Right ventricle myocardium superior (tissue), 1 donor: ENCODE measurements at regions not wholly inside any gene's neighbourhood (a gene's known extent, or its start where the extent isn't known, plus 50 kb on each side); places are given as distances from the start of the nearest gene placed in this dataset.
"Not testable (repeated sequence)": the region's sequence is repeated elsewhere in the genome, so short reads cannot be mapped to it uniquely, and the experiment has no call there.

Experiments used
- ATAC-seq: fragments of 200-7000 bp; cut with Tn5 transposase; one replicate; pipeline ENCODE4 v1.9.1; 2020; ENCODE audit warnings: mild to moderate bottlenecking; ENCODE audit not compliant: poor library complexity
- DNase-seq: peaks from one replicate; pipeline ENCODE4 v3.0.0-alpha.2; 2020
- intact Hi-C: fragments of 100-400 bp; cut with DNase I; formaldehyde crosslinking; loops from one replicate; pipeline ENCODE4 v1.11.2; 2022
- donor health status: DM: no; HTN: yes; CAD: no; lungs with severe emphysema.

- intact Hi-C loops, DNase-seq, ATAC-seq: not testable (repeated sequence)
These were observed 246.7 kb upstream of the TP53TG3C start for GRCh38 chr16:32947336-32947735.

- intact Hi-C loops, ATAC-seq, DNase-seq: not testable (repeated sequence)
These were observed 247.9 kb upstream of the TP53TG3C start for GRCh38 chr16:32946041-32946560.

DNA sequence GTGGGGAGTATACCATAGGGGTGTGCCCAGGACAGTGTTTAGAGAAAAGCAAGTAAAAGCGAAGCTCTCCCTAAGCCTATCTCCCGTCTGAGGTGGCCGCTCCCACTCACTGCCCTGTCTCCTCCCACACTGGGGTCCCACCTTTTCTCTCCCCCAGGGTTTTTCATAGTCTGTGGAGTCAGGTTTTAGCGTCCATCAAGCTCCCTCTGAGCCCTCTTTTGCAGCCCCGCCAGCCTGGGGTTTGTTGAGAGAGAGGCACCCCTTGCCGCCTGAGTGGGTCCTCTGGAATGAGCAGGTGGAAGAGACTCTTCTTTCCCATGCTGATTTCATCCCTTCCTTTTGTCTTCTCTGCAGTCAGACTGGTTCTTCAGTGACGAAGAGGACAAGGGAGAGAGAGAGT, 248.7 kb upstream of the TP53TG3C start:
- ATAC-seq, DNase-seq, intact Hi-C loops: not testable (repeated sequence)

- not testable (repeated sequence) for DNase-seq, ATAC-seq
These were observed 254.2 kb upstream of the TP53TG3C start for GRCh38 chr16:32939845-32940244.

GRCh38 chr16:32937929-32938328, 256.1 kb upstream of the TP53TG3C start:
- intact Hi-C loops, DNase-seq, ATAC-seq: not testable (repeated sequence)

More at GRCh38 chr16:32939845-32940244, 254.2 kb upstream of the TP53TG3C start:
- intact Hi-C loops, result not testable (repeated sequence)

- ATAC-seq, result peak; percentile 81
- DNase-seq, intact Hi-C loops: not testable (repeated sequence)
These were observed 256.5 kb upstream of the TP53TG3 start for GRCh38 chr16:32932240-32933040.

GRCh38 chr16:32925192-32925591, 249.2 kb upstream of the TP53TG3 start:
- intact Hi-C loops, DNase-seq, ATAC-seq: not testable (repeated sequence)

- DNase-seq, result peak; percentile 41
- intact Hi-C loops, ATAC-seq: not testable (repeated sequence)
These were observed 246.6 kb upstream of the TP53TG3 start for GRCh38 chr16:32922578-32922977.

DNA sequence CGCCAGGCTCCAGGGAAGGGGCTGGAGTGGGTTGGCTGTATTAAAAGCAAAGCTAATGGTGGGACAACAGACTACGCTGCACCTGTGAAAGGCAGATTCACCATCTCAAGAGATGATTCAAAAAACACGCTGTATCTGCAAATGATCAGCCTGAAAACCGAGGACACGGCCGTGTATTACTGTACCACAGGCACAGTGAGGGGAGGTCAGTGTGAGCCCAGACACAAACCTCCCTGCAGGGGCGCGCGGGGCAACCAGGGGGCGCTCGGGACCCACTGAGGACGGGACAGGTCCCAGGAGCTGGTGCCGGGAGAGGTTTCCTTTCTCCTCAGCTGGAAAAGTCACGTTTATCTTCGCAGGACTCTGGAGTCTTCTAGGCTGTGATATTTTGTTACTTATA, 239.4 kb upstream of the TP53TG3 start:
- ATAC-seq, DNase-seq, intact Hi-C loops: not testable (repeated sequence)

- intact Hi-C loops, DNase-seq, ATAC-seq: not testable (repeated sequence)
These were observed 221.8 kb upstream of the TP53TG3 start for GRCh38 chr16:32897782-32898181.

- intact Hi-C loops, DNase-seq, ATAC-seq: not testable (repeated sequence)
These were observed 209.4 kb upstream of the TP53TG3 start for GRCh38 chr16:32885392-32885791.

DNA sequence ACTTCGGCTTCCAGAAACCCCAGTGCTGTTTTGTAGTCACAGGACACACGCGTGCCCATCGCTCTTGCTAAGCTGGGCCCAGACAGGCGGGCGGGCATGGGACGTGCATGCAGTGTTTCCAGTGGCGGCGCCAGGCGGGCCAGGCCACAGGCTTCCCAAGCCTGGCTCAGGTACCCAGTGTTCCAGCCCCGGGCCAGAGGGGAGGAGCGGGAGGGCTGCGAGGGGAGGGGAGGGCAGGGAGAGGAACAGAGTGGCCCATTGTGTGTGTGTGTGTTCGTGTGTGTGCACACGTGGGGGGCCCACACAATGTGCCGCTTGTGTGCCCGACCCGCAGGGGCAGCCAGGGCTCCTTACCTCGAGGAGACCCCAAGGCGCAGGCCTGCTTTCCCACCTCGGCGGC, 208.6 kb upstream of the TP53TG3 start:
- DNase-seq, intact Hi-C loops, ATAC-seq: not testable (repeated sequence)

DNA sequence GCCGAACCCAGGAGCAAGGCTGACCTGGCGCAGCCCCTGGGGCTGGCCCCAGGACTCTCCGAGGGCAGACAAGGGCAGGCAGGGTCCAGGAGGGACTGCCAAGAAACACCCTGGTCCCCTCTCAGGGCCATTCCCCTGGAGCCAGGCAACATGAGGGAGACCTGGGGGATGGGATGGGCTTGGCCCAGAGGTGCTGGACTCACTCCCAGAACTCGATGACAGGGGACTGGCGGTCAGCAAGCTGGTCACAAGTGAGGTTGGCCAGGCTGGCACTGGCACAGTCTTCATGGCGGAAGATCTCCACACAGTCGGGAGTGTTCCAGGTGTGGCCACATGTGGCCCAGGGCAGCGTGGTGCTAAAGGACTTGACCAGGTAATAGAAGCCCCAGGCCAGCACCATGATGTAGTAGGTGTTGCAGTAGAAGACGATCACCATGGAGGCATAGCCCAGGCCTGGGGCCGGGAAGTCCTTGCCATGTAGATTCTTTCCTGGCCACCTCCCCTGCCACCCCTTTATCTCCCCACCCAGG, 206.4 kb upstream of the TP53TG3 start:
- peak; percentile 95 for ATAC-seq
- DNase-seq, intact Hi-C loops: not testable (repeated sequence)

GRCh38 chr16:32881631-32882030, 205.7 kb upstream of the TP53TG3 start:
- ATAC-seq, result peak; percentile 30
- intact Hi-C loops, DNase-seq: not testable (repeated sequence)

DNA sequence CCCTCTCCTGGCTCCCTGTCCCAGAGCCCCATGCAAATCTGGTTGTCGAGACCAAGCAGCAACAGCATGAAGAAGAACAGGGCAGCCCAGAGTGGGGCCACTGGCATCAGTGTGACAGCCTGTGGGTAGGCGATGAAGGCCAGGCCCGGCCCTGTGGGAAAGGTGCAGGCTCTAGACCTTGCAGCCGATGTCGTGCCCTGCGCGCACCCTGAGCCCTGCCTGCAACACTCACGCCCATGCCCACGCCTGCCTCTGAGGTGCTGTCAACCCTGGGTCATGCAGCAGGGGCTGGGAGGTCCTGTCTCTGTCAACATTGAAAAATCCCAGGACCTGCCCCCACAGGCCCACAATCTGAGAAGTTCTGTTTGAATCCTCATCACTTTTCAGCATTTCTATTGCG, 204.0 kb upstream of the TP53TG3 start:
- intact Hi-C loops, DNase-seq, ATAC-seq: not testable (repeated sequence)

GRCh38 chr16:32876718-32877117, 200.8 kb upstream of the TP53TG3 start:
- ATAC-seq, DNase-seq, intact Hi-C loops: not testable (repeated sequence)

DNA sequence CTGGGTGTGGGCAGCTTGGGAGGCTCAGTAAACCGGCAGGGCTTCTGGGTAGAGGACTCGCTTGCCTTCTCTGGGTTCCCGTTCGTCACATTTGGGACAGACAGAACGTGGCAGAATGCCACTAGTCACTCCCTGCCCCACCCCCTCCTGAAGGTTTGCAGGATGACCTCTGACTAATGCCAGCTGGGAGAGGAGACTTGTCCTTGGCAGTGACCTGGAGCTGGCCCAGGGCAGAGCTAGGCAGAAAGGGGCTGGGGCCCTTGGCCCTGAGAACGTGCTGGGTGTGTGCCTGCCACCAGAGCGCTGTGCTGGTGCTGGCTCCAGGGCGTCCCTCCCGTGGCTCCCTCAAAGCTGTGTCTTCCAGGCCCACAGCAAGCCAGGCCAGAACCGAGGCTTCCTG, 197.8 kb upstream of the TP53TG3 start:
- DNase-seq, intact Hi-C loops: not testable (repeated sequence)
- peak; percentile 80 for ATAC-seq

DNA sequence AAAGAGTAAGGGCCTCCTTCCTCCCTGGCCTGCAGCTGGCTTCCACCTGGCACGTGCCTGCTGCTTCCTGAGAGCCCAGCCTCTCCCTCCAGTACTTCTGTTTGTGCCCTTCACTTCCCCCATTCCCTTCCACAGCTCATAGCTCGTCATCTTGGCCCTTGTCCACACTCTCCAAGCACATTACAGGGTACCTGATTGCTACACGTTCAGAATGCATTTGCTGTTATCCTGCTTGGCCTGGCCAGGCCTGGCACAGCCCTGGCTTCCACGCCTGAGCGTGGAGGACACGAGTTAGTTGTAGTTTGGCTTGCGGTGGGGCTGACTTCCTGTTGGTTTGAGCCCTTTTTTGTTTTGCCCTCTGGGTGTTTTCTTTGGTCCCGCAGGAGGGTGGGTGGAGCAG, 197.2 kb upstream of the TP53TG3 start:
- ATAC-seq, result peak; percentile 53
- DNase-seq, intact Hi-C loops: not testable (repeated sequence)

GRCh38 chr16:32870628-32871027, 194.7 kb upstream of the TP53TG3 start:
- ATAC-seq, result peak; percentile 56
- intact Hi-C loops, DNase-seq: not testable (repeated sequence)
